Hematopoietic multipotent progenitor cell treated with erythropoietin and hydrocortisone succinate and interleukin-3 and kit ligand, for 4 days (in vitro differentiated cells): ENCODE measurements at regions not wholly inside any gene's neighbourhood (a gene's known extent, or its start where the extent isn't known, plus 50 kb on each side); places are given as distances from the start of the nearest gene placed in this dataset.
"Not testable (repeated sequence)": the region's sequence is repeated elsewhere in the genome, so short reads cannot be mapped to it uniquely, and the experiment has no call there.

Experiments
- DNase-seq: peaks from one replicate; pipeline ENCODE4 v3.0.0-alpha.2; 2015

GRCh38 chr21:35840949-35841348 lies 219.4 kb downstream of the SETD4 start:
- no peak for DNase-seq

GRCh38 chr21:35840197-35840799 lies 220.0 kb downstream of the SETD4 start:
- DNase-seq = peak; percentile 88

DNA sequence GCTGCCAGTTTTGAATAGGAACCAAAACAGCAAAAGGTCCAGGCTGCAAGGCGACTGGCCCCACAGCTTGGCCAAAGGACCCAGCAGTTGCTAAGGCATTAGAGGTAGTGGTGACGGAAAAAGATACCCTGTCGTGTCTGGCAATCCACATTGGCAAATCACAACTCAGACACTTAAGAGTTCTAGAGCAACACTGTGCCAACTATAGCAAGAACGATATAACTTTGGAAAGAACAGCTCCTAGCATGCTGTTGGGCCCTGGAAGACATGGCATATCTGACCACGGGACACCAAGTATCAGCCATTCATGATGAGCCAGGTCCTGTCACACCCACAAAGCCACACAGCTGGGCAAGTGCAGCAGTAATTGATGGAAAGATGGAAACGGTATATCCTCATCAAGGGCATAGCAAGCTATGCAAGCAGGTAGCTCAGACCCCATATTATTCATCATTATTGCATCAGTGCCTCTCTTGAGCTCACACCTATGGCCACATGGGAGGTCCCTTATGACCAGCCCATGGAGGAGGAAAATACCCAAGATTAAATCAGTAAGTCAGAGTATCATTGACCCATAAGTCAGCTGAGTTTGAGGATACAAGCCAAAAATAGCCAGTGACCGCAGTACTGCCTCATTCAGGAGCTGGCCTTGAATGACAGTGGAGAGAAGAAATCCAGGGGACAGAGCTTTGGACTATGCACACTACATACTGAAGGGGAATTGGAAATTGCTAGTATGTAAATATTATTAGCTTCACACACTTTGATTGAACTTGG lies 221.2 kb downstream of the SETD4 start:
- no peak for DNase-seq

- DNase-seq = no peak
These were observed 222.0 kb downstream of the SETD4 start for GRCh38 chr21:35838350-35838749.

- DNase-seq = peak; percentile 15
These were observed 226.3 kb downstream of the SETD4 start for GRCh38 chr21:35833991-35834390.

DNA sequence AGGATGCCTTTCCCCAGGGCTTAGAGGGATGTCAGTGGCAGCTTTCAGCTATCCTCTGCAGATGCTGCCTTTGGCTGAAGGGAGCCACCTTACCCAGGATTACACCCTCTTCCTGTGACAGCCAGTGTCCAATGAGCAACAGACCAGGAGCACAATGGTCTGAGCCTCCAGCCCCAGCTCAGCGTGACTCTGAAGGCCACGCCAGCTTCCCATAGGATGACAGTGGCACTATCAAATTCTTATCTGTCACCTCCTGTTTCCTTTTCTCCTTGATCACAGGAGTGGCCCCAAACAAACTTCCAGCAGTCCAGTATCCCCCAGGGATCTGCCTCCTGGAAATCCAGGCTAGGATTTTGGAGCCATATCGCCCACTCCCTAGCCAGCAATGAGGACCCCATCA lies 226.9 kb downstream of the SETD4 start:
- no peak for DNase-seq

- DNase-seq = no peak
These were observed 229.1 kb downstream of the SETD4 start for GRCh38 chr21:35831230-35831629.

DNA sequence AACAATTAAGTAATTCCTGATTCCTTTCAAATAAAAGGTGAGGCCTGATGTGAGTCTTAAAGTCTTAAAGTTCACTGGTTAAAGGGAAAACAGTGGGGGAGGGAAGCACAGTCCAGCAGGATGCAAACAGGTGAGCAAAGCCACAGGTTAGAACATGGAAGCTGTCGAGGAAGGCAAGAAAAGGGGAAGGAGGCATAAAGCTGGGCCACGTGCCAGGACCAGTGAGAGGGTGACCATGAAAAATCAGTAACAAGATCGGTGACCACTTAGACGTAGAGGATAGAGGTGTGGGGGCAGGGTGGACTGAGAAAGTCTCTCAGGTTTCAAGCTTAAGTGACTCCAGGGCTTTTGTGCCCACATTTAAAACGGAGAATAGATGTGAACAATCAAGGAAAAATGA lies 231.3 kb downstream of the SETD4 start:
- peak; percentile 27 for DNase-seq

DNA sequence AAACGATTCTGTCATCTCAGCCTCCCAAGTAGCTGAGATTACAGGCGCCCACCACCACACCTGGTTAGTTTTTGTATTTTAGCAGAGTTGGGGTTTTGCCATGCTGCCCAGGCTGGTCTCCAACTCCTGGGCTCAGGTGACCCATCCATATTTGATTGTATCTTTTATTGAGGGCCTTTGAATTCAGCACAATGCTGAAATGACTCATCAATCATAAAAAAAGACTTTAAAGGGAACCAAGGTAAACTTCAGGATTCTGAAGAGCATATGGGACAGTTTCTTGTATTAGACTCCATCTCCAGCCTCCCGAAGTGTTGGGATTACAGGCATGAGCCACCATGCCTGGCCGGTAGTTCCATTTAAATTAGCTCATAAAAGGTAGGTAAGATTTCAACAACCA lies 232.2 kb downstream of the SETD4 start:
- DNase-seq = no peak

DNA sequence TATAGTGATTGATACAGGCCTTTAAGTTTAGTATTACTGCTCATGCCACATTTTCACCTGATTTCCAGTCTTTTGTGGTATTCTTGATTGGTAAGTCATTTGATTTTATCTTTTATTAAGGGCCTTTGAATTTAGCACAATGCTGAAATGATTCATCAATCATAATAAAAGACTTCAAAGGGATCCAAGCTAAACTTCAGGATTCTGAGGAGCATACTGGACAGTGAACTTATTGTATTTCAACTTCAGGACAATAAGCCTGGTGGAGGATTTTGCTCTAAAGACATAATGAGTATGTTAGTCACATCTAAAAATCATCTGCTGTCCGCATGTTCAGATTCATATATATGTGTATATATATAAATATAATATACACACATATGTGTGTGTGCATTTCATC lies 233.3 kb downstream of the SETD4 start:
- no peak for DNase-seq

- DNase-seq = no peak
These were observed 234.7 kb downstream of the SETD4 start for GRCh38 chr21:35825370-35826353.

- no peak for DNase-seq
These were observed 236.2 kb downstream of the SETD4 start for GRCh38 chr21:35824136-35824535.

DNA sequence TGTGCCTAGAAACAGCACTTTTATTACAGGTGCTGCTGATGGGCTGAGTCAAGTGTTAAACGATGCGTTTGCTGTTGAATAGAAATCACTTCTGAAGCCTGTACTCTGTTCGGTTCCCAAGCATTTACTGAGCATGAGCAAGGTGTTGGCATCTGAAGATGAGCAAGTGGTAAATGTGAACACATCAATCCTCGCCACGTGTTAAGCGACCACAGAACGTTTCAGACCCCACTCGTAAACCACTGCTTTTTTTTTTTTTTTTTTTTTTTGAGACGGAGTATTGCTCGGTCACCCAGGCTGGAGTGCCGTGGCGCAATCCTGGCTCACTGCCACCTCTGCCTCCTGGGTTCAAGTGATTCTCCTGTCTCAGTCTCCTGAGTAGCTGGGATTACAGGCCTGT lies 241.2 kb downstream of the SETD4 start:
- DNase-seq = no peak

DNA sequence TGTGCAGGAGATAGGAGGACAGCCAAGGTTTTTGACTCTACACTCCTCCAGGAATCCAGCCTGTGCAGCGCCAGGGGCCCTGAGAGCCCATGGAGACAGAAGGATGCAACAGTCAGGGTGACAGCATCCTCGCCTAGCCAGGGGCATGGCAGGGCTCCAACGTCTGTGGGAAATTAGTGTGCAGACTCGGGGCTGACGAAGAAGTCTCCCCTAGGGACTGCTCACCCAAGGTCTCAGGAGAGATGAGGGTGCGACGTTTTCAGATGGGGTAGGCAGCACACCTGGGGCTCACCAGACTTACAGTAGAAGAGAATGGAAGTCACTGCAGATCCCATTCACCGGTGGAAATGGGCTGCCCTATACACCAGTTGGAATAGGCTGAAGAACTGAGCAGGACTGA lies 241.7 kb downstream of the SETD4 start:
- DNase-seq = no peak

DNA sequence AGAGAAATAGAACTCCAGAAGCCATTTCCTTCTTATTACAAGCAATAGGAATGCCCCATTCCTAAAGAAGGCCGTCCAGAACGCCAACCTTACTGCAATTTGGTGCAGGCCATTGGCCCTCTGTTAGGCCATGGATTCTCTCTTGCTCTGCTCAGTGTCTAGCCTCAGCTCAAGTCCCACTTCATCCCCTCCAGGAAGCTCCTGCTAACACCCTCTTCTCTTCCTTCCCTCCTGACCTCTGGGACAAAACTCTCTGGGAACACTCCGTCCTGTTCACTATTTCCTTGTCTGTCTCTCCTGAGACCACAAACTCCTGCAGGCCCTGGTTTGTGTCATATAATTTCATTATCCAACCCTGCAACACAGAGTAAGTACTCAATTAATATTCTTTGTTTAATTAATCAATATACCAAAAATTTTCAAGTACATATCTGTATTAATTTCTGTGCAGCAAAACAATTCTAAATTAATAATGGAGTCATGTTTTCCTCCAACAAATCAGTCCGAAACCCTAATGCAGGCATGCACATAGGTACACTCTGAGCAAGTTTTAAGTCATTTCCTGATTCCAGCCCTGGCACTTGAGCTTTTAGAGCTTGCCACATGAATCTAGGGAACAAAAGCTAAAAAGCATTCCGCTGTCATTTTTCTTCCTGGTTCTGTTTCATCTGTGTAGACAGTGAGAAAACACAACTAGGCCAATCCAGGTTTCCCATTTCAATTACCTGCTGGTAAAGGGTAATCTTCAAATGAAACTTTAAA lies 245.3 kb downstream of the SETD4 start:
- DNase-seq = no peak

GRCh38 chr21:35812679-35813078 lies 247.6 kb downstream of the SETD4 start:
- DNase-seq = no peak

DNA sequence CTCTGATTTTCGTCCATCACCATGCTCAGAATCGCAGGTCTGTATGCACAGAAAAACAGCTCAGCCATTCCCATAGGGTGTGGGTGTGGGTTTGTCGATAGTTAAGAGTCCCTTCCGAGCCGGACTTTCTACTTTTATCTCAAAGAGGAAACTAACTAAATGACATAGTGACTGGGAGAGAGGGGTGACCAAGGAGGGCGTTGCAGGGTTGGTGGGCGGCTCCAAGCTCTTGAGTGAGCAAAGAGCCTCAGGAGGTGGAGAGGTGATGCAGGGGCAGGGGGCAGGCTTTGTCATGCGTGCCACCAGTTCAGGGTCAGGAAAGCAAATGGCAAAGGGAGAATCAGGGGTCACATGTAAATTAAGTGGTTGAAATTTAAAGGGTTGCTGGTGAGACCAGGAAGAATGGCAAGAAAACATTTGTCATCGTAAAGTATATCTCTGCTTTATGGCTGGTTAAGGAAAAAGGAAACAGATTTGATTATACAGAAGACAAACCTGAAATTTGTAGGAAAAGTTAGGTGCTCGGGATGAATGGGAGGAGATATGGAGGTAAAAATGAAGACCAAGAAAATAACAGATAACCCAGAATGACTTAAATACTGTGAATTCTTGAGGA lies 249.0 kb downstream of the SETD4 start:
- DNase-seq = no peak

DNA sequence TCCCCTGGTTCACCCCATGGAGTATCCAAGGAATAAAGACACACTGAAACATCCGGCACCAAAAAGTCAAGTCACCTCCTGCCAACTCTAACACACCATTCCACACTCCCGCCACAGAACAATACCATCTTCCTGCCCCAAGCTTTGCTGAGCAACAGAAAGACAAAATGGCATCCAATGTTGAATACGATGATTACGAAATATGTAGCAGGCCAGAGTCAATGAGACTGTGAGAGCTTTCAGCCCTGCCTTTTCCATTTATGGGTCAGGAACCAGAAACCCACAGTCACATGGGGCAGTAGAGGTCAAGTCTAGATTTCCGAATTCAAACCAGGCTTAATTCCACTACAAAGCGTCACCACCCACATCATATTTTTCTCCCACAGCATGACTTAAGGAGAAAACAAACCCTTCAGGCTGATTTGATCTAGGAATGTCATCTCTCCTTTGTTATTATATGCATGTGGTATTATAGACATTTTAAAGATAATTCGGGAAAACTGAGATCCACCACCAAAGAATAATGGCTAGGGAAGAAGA lies 249.8 kb downstream of the SETD4 start:
- no peak for DNase-seq

GRCh38 chr21:35801391-35801790 lies 258.9 kb downstream of the SETD4 start:
- no peak for DNase-seq

- not testable (repeated sequence) for DNase-seq
These were observed 259.4 kb downstream of the SETD4 start for GRCh38 chr21:35800796-35801385.

DNA sequence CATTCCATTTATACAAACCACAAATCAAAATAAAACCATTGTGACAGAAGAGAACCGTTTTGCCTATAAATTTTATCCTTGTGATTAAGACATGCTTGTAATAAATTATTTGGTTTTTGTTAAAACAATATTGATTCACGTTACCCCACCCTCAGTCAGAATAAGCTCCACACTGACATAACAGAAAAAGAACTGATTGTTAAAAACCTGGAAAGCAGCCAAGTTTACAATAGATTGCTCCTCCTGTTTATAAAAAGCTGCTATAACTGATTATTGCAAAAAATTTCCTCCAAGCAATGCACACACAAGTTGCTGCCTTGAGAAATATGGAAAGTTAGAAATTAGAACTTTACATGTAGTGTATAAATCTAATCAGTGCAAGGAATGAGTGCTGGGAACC lies 263.5 kb downstream of the SETD4 start:
- DNase-seq = no peak

DNA sequence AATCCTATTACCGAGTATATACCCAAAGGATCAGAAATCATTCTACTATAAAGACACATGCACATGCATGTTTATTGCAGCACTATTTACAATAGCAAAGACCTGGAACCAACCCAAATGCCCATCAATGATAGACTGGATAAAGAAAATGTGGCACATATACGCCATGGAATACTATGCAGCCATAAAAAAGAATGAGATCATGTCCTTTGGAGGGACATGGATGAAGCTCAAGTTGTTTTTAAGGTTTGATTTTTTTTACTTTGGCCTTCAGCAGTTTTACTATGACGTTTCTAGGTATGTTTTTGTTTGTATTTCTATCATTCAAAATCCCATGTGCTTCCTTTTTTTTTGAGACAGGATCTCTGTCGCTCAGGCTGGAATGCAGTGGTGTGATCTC lies 265.8 kb downstream of the SETD4 start:
- DNase-seq = not testable (repeated sequence)
